HG03521 (cell line): ENCODE measurements at regions not wholly inside any gene's neighbourhood (a gene's known extent, or its start where the extent isn't known, plus 50 kb on each side); places are given as distances from the start of the nearest gene placed in this dataset.
"Not testable (repeated sequence)": the region's sequence is repeated elsewhere in the genome, so short reads cannot be mapped to it uniquely, and the experiment has no call there.

Experiments
- ATAC-seq: cut with Tn5 transposase; IDR thresholded peaks from one replicate; pipeline ENCODE4 v1.9.1; 2021; ENCODE audit warnings: mild to moderate bottlenecking, moderate library complexity; ENCODE audit not compliant: unreplicated experiment

GRCh38 chr12:131659976-131660375 is 50.9 kb upstream of the SFSWAP start:
- ATAC-seq = not testable (repeated sequence)

GRCh38 chr12:131660401-131660800 is 50.5 kb upstream of the SFSWAP start:
- not testable (repeated sequence) for ATAC-seq
